Activated T-cell treated with anti-CD3 and anti-CD28 coated beads for 48 hours (primary cell): ENCODE measurements at regions not wholly inside any gene's neighbourhood (a gene's known extent, or its start where the extent isn't known, plus 50 kb on each side); places are given as distances from the start of the nearest gene placed in this dataset.
"Not testable (repeated sequence)": the region's sequence is repeated elsewhere in the genome, so short reads cannot be mapped to it uniquely, and the experiment has no call there.

Source experiments
- DNase-seq: peaks from one replicate; pipeline ENCODE4 v3.0.0-alpha.2; 2020; ENCODE audit warnings: low read depth

GRCh38 chr1:113185463-113186104, 112.6 kb downstream of the LRIG2 start:
- DNase-seq = no peak

GRCh38 chr1:113190078-113190477, 117.1 kb downstream of the LRIG2 start:
- no peak for DNase-seq

- no peak for DNase-seq
Measured at GRCh38 chr1:113190930-113191329, 117.9 kb downstream of the LRIG2 start.

- DNase-seq = no peak
Measured at GRCh38 chr1:113191579-113192076, 118.6 kb downstream of the LRIG2 start.

- DNase-seq = no peak
Measured at GRCh38 chr1:113192242-113192641, 119.2 kb downstream of the LRIG2 start.

GRCh38 chr1:113192980-113193379, 120.0 kb downstream of the LRIG2 start:
- no peak for DNase-seq

DNA sequence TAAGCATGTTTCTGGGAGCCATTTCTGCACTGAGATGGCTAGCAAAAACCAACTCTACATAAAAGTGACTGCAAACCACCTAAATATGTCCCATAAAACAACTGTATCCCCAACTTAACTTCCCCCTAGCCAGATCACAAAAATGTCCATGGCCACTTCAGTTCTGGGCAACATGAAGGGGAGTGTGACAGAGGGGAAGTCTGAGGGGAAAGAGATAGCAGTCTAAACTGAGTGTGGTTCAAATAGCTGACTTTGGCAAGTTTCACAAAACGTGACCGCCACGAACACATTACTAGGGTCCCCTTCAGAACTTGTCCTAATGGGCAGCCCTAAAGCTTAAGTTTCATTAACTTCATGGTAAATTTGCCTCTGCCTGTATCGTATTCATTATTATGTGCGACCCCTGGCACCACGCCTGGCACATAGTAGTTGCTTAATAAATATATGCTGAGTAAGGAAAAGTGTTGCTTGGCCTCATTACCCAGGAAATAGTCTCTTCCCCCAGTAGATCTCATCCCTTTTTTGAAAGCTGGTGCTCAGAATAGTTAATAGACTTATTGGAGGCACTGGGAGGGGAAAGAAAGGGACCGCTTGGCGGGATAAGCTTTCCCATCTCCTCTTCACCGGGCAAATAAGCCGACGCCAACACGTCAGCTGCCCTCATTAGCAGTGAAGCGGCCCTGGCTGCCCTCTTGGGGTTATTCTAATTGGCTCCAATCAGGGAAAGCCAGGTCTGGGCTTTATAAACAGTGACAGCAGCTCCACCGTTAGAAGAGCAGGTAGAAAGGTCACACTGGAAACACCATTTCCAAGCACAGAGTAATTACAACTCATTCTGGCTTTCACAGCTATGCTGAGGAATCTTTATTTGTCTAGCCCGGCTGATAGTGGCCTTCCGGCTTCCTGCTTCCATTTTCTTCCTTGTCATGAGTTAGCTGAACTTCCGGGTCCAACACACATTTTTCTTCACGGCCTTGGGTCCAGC, 122.1 kb downstream of the LRIG2 start:
- DNase-seq = no peak

- DNase-seq = no peak
Measured at GRCh38 chr1:113197719-113198330, 124.8 kb downstream of the LRIG2 start.

DNA sequence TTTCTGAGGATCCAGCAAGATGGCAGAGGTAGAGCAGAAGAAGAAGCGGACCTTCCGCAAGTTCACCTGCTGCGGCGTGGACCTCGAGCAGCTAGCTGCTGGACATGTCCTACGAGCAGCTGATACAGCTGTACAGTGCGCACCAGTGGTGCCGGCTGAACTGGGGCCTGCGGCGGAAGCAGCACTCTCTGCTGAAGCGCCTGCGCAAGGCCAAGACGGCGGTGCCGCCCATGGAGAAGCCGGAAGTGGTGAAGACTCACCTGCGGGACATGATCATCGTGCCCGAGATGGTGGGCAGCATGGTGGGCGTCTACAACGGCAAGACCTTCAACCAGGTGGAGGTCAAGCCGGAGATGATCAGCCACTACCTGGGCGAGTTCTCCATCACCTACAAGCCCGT, 125.8 kb downstream of the LRIG2 start:
- DNase-seq = no peak

DNA sequence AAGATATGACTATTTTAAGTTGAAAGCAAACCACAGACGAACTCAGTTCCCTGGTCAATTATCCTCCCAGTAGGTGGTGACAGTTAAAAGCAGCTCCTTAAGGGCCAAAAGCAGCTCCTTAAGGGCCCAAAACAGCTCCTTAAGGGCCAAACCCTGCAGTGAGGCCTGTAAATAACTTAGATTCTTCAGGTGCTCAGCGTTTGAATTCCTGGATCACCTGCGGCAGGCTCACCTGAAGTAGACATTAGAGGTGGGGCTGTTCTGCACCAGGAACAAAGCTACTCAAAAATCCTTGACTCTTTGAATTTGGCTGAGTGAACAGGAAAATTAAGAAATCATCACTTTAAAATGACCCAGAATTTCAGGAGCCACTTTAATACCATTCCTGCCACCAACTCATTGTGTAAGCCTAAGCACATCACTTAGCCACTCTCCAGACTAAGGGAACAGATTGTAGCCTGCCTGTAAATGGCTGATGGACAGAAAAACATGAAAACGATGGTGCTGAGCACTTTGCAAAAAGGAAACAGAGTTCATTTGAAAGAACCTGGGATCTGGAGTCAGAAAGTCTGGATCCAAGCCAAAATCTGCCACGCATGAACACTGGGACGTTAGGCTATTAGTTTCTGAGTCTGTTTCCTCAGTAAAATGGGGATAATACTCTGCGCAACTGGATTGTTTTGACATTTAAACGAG, 126.9 kb downstream of the LRIG2 start:
- DNase-seq = no peak

DNA sequence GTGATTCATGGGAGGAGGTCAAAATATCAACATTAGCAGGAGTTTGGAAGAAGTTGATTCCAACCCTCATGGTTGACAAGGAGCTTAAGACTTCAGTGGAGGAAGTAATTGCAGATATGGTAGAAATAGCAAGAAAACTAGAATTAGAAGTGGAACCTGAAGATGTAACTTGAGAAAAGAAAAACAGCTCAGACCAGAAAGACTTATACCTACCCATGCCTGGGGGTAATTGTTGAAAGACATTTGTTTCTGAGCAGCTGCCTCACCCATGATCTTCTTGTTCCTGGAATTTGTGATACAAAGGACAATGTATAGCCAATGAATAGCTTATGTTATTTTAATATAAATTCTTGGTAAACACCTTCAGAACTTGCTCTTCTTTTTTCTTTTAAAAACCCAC, 128.6 kb downstream of the LRIG2 start:
- no peak for DNase-seq

DNA sequence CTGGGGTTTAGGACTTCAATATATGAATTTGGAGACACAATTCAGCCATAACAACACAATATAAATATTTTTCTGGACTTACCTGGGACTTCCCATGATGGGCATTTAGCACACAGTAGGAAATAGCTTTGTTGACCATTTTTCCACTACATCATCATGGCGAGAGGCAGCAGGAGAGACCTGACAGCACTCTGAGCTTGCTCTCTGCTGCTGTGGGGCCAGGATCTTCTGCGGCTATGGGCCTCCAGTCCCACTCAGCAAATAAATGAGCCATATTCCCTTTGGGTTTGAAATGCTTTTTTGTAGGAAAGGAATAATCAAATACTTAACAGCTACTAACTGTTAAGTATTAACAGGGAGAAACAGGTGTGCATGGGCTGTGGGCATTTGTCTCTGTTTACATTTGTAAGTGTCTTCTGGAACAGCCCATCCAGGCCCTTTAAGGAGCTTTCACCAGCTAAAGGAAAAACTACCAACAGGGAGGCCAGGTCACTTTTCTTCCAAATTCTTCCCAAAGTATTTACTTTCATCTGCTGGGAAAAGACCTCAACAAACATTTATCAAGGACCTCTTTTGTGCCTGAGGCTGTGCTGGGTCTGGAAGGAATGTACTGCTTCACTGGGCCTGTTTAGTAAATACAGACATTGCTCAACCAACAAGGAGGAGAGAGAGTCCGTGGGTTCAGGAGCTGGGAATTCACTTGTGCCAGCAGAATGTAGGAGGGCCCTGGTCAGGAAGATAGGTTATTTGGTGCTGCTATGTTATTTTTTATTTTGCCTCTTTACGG, 133.2 kb downstream of the LRIG2 start:
- no peak for DNase-seq

- no peak for DNase-seq
Measured at GRCh38 chr1:113207019-113207418, 134.0 kb downstream of the LRIG2 start.

- no peak for DNase-seq
Measured at GRCh38 chr1:113207457-113207856, 134.5 kb downstream of the LRIG2 start.

DNA sequence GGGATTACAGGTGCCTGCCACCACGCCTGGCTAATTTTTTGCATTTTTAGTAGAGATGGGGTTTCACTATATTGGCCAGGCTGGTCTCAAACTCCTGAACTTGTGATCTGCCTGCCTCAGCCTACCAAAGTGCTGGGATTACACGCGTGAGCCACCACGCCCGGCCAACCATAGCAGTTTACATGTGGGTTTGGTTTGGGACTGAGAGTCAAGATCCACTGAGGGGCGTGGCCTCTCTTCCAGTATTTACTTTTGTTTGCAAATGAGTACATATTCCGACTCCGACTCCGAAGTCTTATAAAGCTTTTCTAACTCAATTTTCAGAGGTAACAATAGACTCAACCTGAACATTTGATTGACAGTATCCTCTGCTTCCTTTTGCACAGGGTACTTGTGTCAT, 135.4 kb downstream of the LRIG2 start:
- DNase-seq = not testable (repeated sequence)

GRCh38 chr1:113210248-113210647, 137.2 kb downstream of the LRIG2 start:
- DNase-seq = no peak

GRCh38 chr1:113211467-113211866, 138.5 kb downstream of the LRIG2 start:
- no peak for DNase-seq

DNA sequence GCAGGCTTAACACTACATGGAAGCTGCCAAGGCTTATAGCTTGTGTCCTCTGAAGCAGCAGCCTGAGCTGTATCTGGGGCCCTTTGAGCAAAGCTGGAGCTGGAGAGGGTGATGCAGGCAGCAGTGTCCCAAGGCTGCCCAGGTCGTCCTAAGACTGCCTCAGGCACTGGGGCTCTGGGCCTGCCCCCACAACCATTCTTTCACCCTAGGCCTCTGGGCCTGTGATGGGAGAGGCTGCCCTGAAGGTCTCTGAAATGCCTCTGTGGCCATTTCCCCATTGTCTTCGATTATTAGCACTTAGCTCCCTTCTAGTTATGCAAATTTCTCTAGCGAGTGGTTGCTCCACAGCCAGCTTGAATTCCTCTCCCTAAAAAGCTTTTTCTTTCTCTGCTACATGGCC, 142.0 kb downstream of the LRIG2 start:
- no peak for DNase-seq

DNA sequence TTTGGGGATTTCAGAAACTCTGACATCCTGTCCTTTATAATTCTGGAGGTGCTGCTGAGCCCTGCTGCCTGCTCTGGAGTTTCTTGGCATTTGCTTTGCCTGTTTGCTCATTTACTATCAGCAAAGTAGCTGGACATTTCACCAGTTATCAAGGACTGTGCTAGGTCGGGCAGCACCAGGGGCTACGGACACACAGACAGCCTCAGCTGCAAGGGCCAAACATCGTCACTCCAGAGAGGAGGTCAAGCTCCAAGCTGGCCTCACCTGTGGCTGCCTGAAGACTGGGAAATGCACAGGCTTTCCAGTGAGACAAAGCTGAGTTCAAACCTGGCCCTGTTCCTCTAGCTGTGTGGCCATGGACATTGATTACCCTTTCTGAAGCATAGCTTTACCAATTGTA, 143.7 kb downstream of the LRIG2 start:
- DNase-seq = no peak

DNA sequence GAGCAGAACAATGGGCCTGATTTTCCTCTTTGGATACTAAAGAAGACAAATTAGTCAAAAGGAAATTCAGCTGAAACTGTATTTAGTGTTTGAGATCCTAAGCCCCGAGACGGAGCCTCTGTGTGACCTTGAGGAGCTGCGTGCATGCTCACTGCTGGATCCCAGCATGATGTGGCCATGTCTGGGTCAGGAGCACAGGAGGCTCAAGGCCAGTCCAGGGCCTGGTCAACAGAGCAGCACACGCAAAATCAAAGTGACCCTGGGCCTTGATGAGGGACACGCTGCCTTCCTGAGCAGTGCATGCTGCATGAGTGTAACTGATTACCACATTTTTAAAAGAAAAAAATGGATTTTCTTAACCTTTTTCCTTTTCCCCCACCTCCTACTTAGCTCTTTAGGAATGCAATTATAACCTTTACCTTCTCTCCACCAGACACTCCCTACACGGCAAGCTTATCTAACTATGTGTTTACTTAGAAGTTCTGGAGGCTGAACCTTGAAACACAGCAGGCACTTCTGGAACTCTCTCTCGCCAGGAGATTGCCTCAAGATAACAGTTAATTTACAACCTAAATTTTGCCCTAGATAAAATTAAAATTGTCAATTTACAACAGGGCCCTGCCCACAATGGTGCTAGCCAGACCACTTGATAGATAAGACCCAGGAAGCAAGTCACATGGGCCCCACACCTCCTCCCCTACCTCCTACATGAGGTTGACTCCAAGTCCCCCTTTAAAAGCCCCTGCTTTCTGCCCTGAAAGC, 144.6 kb downstream of the LRIG2 start:
- no peak for DNase-seq

GRCh38 chr1:113219377-113219776, 146.4 kb downstream of the LRIG2 start:
- DNase-seq = no peak
